Gastrocnemius medialis (tissue), 4 donors: ENCODE measurements at regions not wholly inside any gene's neighbourhood (a gene's known extent, or its start where the extent isn't known, plus 50 kb on each side); places are given as distances from the start of the nearest gene placed in this dataset.

Source experiments
- ATAC-seq, 2 donors: fragments of 150-250 bp; one replicate each; pipeline ENCODE4 v1.9.1; 2016
- DNase-seq, 2 donors: peaks; one replicate each; pipeline ENCODE4 v3.0.0-alpha.2; 2019
- H3K27ac ChIP-seq, 4 donors: fragments of 200-600 bp; sonication (generic); 1 replicate in 1 of 4; 2 replicates in 3 of 4; pipeline ENCODE4 v1.5.1; 2016 to 2018; ENCODE audit warnings: mild to moderate bottlenecking in 2 of 4, moderate library complexity in 1 of 4
- H3K27me3 ChIP-seq, 3 donors: fragments of 200-600 bp; sonication (generic) in 2 of 3; 1 replicate in 1 of 3; 2 replicates in 2 of 3; pipeline versions ENCODE4 v1.5.1 to v1.6.0; 2016 to 2019; ENCODE audit warnings: mild to moderate bottlenecking in 1 of 3, moderate library complexity in 1 of 3
- H3K36me3 ChIP-seq, 2 donors: fragments of 200-600 bp; sonication (generic) in 1 of 2; one replicate each; pipeline ENCODE4 v1.5.1; 2017 to 2018
- H3K4me1 ChIP-seq, 2 donors: fragments of 200-600 bp; sonication (generic) in 1 of 2; one replicate each; pipeline ENCODE4 v1.5.1; 2016 to 2017; ENCODE audit warnings: mild to moderate bottlenecking in 2 of 2
- H3K4me3 ChIP-seq, 4 donors: fragments of 200-600 bp; sonication (generic) in 3 of 4; 1 replicate in 1 of 4; 2 replicates in 3 of 4; pipeline ENCODE4 v1.5.1; 2016 to 2019; ENCODE audit warnings: mild to moderate bottlenecking in 2 of 4
- H3K9me3 ChIP-seq, 3 donors: fragments of 200-600 bp; sonication (generic) in 2 of 3; 1 replicate in 1 of 3; 2 replicates in 2 of 3; pipeline ENCODE4 v1.5.1; 2016 to 2019
- POLR2A ChIP-seq, 2 donors: fragments of 450-650 bp; IDR thresholded peaks; one replicate each; pipeline ENCODE4 v1.6.1; 2017; ENCODE audit warnings: antibody characterized with exemption in 2 of 2, mild to moderate bottlenecking in 2 of 2, moderate library complexity in 2 of 2
- in situ Hi-C, 4 donors: fragments of 200-750 bp; cut with MboI; loops; one replicate each; pipeline versions ENCODE4 v1.15.0 to v1.8.0; 2017; ENCODE audit warnings: low sequenced_read_pairs in 4 of 4
- intact Hi-C: fragments of 100-400 bp; cut with DNase I; formaldehyde crosslinking; loops from one replicate; pipeline ENCODE4 v1.15.1; 2023; ENCODE audit warnings: low total_unique reads
- TF ChIP-seq, protein P1 (sequence below), 5 experiments: fragments of 450-650 bp in 3 of 5; fragments of 200-600 bp in 2 of 5; sonication (generic) in 2 of 5; IDR thresholded peaks in 4 of 5; conservative IDR thresholded peaks in 1 of 5; 1 replicate in 4 of 5; 2 replicates in 1 of 5; pipeline ENCODE4 v1.5.1; 2016 to 2019; ENCODE audit warnings: antibody characterized with exemption in 5 of 5, mild to moderate bottlenecking in 3 of 5, moderate library complexity in 3 of 5

DNA sequence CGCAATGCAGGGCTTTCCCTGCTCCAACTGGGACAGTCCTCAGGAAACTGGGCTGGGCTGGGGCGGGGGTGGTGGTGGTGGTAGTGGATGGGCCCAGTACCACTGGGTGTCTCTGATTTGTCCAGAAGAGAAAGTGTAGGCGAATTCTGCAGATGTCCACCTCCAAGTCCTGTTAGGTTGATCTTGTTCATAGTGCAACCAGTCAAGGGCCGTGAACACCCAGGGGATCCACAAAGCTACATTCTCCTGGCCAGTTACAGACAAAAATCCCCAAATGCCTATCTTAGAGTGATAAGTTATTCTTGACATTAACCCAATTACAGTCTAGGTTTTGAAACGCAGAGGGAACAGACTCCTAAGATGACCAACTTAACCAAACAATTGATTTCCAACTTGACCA is 97.5 kb upstream of the SHB start:
- Histone ChIP-seq H3K27ac (no peak overlapping the region), H3K4me1 (no peaks in the 10 kb centered on the region), H3K9me3 (no peaks in the 10 kb centered on the region), H3K4me3 (no peak overlapping the region), H3K36me3 (no peaks in the 10 kb centered on the region), H3K27me3 (no peaks in the 10 kb centered on the region)
- intact Hi-C loops: no loop called here
- DNase-seq (no peak), ATAC-seq (no peak)
- in situ Hi-C loops: loop anchor here in 2 of 4 donors (10.0 to 25.0 kb wide), 2 partner anchors 48 to 104 kb away; partner anchors contain the start of gene SHB (in 1 of the 2)
- TF ChIP-seq POLR2A (IDR thresholded peaks at IDR 0.05): no peak
- TF ChIP-seq, protein P1, sequence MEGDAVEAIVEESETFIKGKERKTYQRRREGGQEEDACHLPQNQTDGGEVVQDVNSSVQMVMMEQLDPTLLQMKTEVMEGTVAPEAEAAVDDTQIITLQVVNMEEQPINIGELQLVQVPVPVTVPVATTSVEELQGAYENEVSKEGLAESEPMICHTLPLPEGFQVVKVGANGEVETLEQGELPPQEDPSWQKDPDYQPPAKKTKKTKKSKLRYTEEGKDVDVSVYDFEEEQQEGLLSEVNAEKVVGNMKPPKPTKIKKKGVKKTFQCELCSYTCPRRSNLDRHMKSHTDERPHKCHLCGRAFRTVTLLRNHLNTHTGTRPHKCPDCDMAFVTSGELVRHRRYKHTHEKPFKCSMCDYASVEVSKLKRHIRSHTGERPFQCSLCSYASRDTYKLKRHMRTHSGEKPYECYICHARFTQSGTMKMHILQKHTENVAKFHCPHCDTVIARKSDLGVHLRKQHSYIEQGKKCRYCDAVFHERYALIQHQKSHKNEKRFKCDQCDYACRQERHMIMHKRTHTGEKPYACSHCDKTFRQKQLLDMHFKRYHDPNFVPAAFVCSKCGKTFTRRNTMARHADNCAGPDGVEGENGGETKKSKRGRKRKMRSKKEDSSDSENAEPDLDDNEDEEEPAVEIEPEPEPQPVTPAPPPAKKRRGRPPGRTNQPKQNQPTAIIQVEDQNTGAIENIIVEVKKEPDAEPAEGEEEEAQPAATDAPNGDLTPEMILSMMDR (IDR thresholded peaks at IDR 0.05 in 4 of 5, conservative IDR thresholded peaks at IDR 0.05 in 1 of 5): no peak

DNA sequence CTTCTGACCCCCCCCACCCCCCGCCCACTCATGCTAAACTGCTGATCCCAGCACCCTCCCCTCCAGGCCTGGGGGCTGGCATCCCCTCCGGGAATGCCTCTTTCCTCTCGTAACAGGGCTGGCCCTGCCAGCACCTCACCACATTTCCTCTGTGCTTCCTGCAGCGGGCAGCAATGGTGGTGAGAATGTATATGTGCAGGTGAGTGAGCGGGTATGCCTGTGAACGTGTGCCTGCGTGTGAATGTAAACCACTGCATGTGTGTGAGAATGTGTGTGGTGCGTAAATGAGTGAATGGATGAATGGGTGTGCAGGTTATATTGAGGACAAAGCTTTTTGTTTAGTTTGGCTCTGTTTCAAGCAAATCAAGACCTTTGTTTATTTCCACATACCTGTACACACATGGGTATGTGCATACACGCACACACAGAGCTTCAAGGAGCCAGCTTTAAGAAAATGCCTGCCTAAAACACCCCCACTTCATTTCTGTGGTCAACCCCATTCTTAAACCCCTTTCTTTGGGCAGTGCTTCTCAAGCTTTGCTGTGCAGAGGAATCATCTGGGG is 95.7 kb upstream of the SHB start:
- ATAC-seq (no peak), DNase-seq (no peak)
- no peak overlapping the region for H3K4me3 ChIP-seq
- H3K4me1 ChIP-seq: peaks cover 0 to 3% of the 10 kb centered on the region in 2 donors
- TF ChIP-seq POLR2A (IDR thresholded peaks at IDR 0.05): no peak
- TF ChIP-seq, protein P1 (IDR thresholded peaks at IDR 0.05 in 4 of 5, conservative IDR thresholded peaks at IDR 0.05 in 1 of 5): no peak
- no peaks in the 10 kb centered on the region for H3K36me3 ChIP-seq
- H3K9me3 ChIP-seq: no peaks in the 10 kb centered on the region
- no peak overlapping the region for H3K27ac ChIP-seq
- intact Hi-C loops: no loop called here
- in situ Hi-C loops: loop anchor here in 2 of 4 donors (5.0 to 25.0 kb wide), 4 partner anchors 50 to 257 kb away; partner anchors contain the start of gene SHB (in 1 of the 2)
- no peaks in the 10 kb centered on the region for H3K27me3 ChIP-seq

DNA sequence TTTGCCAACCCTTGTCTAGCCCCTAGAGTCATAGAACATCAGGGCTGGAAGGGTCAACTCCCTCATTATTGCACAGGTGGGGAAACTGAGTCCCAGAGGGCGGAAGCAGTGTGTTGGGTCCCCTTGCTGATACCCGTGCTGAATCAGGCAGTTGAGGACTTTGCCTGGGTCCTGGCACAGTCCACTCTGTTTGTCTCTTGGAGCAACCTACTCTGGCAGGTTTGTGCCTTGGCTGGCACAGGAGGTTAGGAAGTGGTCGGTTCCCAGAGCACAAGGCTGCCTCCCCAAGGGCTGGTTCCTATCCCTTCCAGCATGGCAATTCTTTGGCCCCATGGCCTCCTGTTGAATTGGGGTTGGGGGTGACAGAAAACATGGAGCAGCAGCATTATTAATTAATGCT is 94.5 kb upstream of the SHB start:
- H3K27ac ChIP-seq: no peak overlapping the region
- H3K27me3 ChIP-seq: no peaks in the 10 kb centered on the region
- intact Hi-C loops (no loop called here), in situ Hi-C loops (loop anchor here in 2 of 4 donors (5.0 to 25.0 kb wide), 4 partner anchors 51 to 256 kb away; partner anchors contain the start of gene SHB (in 1 of the 2))
- H3K36me3 ChIP-seq: no peaks in the 10 kb centered on the region
- no peaks in the 10 kb centered on the region for H3K9me3 ChIP-seq
- H3K4me3 ChIP-seq: no peak overlapping the region
- no peak for ATAC-seq
- TF ChIP-seq POLR2A (IDR thresholded peaks at IDR 0.05): no peak
- TF ChIP-seq, protein P1 (IDR thresholded peaks at IDR 0.05 in 4 of 5, conservative IDR thresholded peaks at IDR 0.05 in 1 of 5): no peak
- DNase-seq: no peak
- H3K4me1 ChIP-seq: peaks cover 0 to 3% of the 10 kb centered on the region in 2 donors

DNA sequence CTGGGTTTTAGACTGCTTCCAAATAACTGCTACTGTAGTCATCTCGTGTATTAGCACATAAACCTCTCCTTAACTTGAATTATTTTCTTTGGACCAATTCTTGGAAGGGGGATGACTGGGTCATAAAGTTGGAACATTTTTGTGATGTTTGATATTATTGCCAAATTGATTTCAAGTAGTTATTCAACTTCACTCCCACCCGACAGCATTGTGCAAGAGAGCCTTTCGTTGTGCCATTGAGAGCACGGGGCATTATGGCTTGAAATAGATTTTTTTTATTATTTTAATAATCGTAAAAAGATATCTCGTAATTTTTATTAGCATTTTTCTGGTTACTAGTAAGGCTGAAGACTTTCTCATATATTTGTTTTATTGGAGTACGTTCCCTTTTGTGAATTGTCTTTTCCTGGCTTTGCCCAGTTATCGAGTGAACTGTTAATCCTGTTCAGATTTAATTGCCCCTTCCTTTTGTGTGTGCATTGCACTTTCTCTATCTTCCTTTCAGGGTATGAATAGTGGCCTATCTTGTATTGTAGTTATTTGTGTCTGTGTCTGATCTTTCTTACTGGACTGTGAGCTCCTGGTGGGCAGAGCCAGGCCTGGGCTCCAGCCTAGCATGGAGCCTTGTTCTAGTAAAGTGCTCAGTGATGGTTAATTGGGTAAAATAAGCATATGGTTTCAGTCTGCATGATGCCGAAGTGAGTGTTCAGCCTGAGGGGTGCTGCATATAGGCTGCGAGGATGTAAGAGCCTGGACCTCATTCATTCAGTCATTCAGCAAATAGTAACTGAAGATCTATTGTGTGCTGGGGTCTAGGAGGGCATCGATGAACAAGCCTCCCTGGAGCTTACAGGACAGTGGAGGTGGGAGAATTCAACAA is 93.5 kb upstream of the SHB start:
- no peak for DNase-seq
- no peak for TF ChIP-seq POLR2A (IDR thresholded peaks at IDR 0.05)
- Histone ChIP-seq H3K4me3 (no peak overlapping the region), H3K9me3 (no peaks in the 10 kb centered on the region), H3K27me3 (no peaks in the 10 kb centered on the region), H3K36me3 (no peaks in the 10 kb centered on the region), H3K4me1 (peaks cover 0 to 3% of the 10 kb centered on the region in 2 donors), H3K27ac (no peak overlapping the region)
- in situ Hi-C loops: loop anchor here in 2 of 4 donors (5.0 to 25.0 kb wide), 4 partner anchors 52 to 255 kb away; partner anchors contain the start of gene SHB (in 1 of the 2)
- ATAC-seq: no peak
- intact Hi-C loops: no loop called here
